HG03039 (cell line): ENCODE measurements at regions not wholly inside any gene's neighbourhood (a gene's known extent, or its start where the extent isn't known, plus 50 kb on each side); places are given as distances from the start of the nearest gene placed in this dataset.
"Not testable (repeated sequence)": the region's sequence is repeated elsewhere in the genome, so short reads cannot be mapped to it uniquely, and the experiment has no call there.

Source experiments
- ATAC-seq: cut with Tn5 transposase; IDR thresholded peaks from one replicate; pipeline ENCODE4 v1.9.1; 2021; ENCODE audit warnings: mild to moderate bottlenecking, moderate library complexity; ENCODE audit not compliant: unreplicated experiment

- no peak for ATAC-seq
These were observed 84.7 kb downstream of the DLEU7 start for GRCh38 chr13:50758796-50759195.

- ATAC-seq: no peak
These were observed 82.7 kb downstream of the DLEU7 start for GRCh38 chr13:50760751-50761150.

- ATAC-seq: no peak
These were observed 82.1 kb downstream of the DLEU7 start for GRCh38 chr13:50761406-50761805.

DNA sequence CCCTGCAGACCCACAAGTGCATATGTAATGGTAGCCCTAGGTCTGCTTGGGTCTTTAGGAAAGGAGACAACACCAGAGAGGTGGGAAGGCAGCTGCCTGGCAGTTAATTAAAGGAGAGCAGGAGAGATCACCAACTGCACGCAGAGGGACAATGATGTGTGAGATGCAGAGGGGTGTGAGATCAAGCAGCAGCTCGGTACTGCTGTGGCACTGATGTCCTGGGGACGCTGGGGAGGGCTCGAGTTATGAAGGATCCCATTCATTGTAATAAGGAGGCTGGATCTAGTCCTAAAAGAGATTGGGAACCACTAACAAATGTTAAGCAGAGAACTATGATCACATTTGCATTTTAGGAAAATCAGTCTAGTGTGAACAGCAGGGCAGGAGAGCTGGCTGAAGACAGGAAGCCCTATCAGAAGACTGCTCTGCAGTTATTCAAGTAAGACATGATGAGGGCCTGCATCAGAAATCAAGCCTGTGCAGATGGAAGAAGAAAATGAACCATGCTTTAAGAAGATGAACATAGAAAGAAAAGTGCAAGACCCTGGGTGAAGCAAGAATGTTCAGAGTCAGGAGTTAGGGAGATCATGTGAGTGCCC lies 80.4 kb downstream of the DLEU7 start:
- ATAC-seq: no peak

DNA sequence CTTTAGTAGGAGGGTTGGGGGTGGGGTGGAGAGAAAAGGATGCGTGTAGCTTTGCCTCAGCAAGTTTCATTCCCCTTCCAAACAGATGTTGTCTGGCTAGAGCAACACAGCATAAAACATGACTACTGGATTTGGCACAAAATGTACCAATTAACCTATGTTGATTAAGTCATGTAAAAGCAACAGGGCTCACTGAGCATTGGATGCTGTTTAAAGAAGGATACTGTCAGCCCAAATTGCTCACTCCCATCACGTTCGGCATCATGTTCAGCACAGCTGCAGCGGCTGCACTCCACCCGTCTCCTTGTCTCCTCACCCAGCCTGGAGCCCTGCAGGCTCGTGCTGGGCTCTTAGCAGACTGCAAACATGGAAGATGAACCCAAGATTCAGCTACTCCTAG lies 77.5 kb downstream of the DLEU7 start:
- ATAC-seq: no peak

GRCh38 chr13:50766695-50767094 lies 76.8 kb downstream of the DLEU7 start:
- ATAC-seq: no peak

GRCh38 chr13:50772881-50773280 lies 70.6 kb downstream of the DLEU7 start:
- ATAC-seq: not testable (repeated sequence)
